GM18907 (cell line): ENCODE measurements at regions not wholly inside any gene's neighbourhood (a gene's known extent, or its start where the extent isn't known, plus 50 kb on each side); places are given as distances from the start of the nearest gene placed in this dataset.
"Not testable (repeated sequence)": the region's sequence is repeated elsewhere in the genome, so short reads cannot be mapped to it uniquely, and the experiment has no call there.

Experiments
- ATAC-seq: cut with Tn5 transposase; IDR thresholded peaks from one replicate; pipeline ENCODE4 v1.9.1; 2021; ENCODE audit warnings: mild to moderate bottlenecking, moderate library complexity; ENCODE audit not compliant: unreplicated experiment

- ATAC-seq = no peak
Observed at GRCh38 chrX:2574271-2574670, 73.5 kb upstream of the DHRSX start.

DNA sequence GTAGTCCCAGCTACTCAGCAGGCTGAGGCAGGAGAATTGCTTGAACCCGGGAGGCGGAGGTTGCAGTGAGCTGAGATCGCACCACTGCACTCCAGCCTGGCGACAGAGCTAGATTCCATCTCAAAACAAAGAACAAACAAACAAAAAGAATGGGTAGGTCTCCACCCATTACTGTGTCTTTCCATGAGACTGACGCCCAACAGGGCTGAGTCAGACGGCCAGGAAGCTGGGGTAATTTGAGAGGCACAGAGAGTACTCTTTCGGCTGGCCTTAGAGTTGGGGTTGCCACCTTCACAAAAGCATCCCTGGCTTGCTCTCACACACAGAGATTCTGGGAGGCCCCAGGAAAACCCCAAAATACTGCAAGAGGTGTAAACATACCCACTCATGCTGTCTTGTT is 72.0 kb upstream of the DHRSX start:
- ATAC-seq = no peak

DNA sequence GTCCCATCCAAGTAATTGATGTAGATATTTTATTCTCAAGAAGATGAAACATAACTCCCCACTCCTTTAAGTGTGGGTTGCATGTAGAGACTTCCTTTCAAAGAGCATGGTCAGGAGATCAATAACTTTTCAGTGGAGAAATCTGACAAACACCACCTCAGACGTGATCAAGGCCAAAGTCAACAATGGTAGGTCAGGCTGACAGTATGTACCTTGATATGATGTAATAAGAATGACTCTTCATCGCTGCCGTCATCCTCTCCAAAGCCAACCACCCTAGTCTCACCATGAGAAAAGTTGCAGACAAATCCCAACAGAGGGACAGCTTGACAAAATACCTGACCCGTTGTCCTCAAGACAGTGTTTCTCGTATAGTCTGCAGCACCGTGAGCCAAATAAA is 67.3 kb upstream of the DHRSX start:
- ATAC-seq = no peak

- ATAC-seq = no peak
Observed at GRCh38 chrX:2566055-2566454, 65.3 kb upstream of the DHRSX start.

DNA sequence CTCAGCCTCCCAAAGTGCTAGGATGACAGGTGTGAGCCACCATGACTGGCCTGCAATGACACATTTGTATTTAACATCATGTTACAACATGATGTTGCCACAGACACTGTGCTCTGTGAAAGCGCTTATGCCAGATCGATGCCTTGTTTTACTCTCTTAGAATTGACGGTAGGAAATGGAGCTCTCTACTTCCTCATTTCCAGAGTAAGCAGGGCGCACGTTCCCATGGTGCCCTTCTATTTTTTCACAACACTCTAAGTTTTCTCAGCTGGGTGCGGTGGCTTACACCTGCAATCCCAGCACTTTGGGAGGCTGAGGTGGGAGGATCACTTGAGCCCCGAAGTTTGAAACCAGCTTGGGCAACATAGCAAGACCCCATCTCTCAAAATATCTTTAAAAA is 60.7 kb upstream of the DHRSX start:
- ATAC-seq = no peak

DNA sequence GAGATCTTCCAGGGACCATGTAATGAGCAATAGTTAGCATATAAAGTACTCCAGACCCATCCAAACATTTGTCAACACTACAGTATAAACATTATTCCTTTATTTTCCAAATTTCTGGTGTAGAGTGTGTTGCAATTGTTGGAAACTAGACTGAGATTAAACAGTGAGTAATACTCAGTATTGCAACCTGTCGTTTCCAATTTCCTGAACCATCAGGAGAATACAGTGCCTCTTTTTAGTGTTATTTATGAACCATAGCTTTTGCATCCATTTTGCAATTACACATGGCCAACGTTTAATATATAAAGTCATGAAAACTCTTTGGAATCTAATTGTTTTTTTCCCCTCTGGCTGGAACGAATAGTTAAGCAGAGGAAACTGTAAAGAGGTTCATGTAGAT is 58.3 kb upstream of the DHRSX start:
- ATAC-seq = no peak

- no peak for ATAC-seq
Observed at GRCh38 chrX:2554891-2555290, 54.1 kb upstream of the DHRSX start.

DNA sequence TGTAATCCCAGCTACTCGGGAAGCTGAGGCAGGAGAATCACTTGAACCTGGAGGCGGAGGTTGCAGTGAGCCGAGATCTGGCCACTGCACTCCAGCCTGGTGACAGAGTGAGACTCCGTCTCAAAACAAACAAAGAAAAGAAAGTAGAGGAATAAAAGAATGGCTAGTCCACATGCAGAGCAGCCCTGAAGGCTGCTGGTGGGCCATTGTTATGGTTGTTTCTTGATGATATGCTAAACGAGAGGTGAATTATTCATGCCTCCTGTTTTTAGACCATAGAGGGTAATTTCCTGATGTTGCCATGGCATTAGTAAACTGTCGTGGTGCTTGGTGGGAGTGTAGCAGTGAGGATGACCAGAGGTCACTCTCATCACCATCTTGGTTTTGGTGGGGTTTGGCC is 53.3 kb upstream of the DHRSX start:
- not testable (repeated sequence) for ATAC-seq

- ATAC-seq = no peak
Observed at GRCh38 chrX:2552621-2553201, 51.9 kb upstream of the DHRSX start.

GRCh38 chrX:2550328-2551020 is 49.7 kb upstream of the DHRSX start:
- ATAC-seq = no peak
